Lower leg skin (tissue), 4 donors: ENCODE measurements at regions not wholly inside any gene's neighbourhood (a gene's known extent, or its start where the extent isn't known, plus 50 kb on each side); places are given as distances from the start of the nearest gene placed in this dataset.

Source experiments
- DNase-seq, 2 donors: peaks; one replicate each; pipeline ENCODE4 v3.0.0-alpha.2; 2019; ENCODE audit warnings: low spot score in 2 of 2
- H3K4me3 ChIP-seq: fragments of 200-600 bp; sonication (generic); 2 replicates; pipeline ENCODE4 v1.5.1; 2017; ENCODE audit warnings: mild to moderate bottlenecking, low read depth; ENCODE audit not compliant: poor library complexity, severe bottlenecking
- CTCF ChIP-seq, 3 donors: fragments of 450-650 bp; IDR thresholded peaks; one replicate each; pipeline ENCODE4 v1.5.1; 2016; ENCODE audit warnings: antibody characterized with exemption in 3 of 3, mild to moderate bottlenecking in 3 of 3, moderate library complexity in 2 of 3
- POLR2A ChIP-seq, 2 donors: fragments of 450-650 bp; IDR thresholded peaks; one replicate each; pipeline ENCODE4 v1.6.1; 2016 to 2017; ENCODE audit warnings: antibody characterized with exemption in 2 of 2, mild to moderate bottlenecking in 1 of 2, moderate library complexity in 1 of 2
- WGBS, 2 donors: methylation state at CpG; one replicate each; pipeline ENCODE4 v1.1.5; 2018; 5-methylcytosine and 5-hydroxymethylcytosine counted together
- intact Hi-C: fragments of 100-400 bp; cut with DNase I; formaldehyde crosslinking; loops from one replicate; pipeline ENCODE4 v1.15.0; 2023; ENCODE audit warnings: low total_unique reads

DNA sequence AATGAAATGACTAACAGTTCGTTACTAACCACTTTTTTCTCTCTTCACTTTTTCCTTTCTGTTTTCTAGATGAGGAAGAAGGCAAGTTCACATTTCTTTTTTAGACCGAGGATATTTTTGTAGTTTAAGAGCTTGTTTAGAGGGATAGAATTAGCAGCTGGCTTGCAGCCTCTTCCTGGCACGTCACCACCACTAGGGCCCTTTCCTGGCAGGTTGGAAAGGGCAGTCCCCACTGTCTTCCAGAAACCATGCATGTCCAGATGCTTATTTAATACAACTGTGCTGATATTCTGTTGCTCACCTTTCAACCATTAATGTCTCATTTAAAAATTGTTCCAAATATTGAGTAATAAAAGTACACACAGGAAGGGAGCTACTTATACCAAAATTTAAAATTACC is 209.5 kb upstream of the PACRGL start:
- no peak for DNase-seq
- intact Hi-C loops: no loop called here
- TF ChIP-seq CTCF (IDR thresholded peaks at IDR 0.05) (no peak), POLR2A (IDR thresholded peaks at IDR 0.05) (no peak)
- WGBS, 2 donors: 40 to 58% methylated on average over 3 of the region's 3 CpGs
- H3K4me3 ChIP-seq: no peak overlapping the region

GRCh38 chr4:20493761-20494353 is 206.4 kb upstream of the PACRGL start:
- TF ChIP-seq POLR2A (IDR thresholded peaks at IDR 0.05): no peak
- no peak for TF ChIP-seq CTCF (IDR thresholded peaks at IDR 0.05)
- WGBS, 2 donors: 90 to 95% methylated on average over 1 of the region's 1 CpG
- intact Hi-C loops: no loop called here
- no peak overlapping the region for H3K4me3 ChIP-seq
- DNase-seq: no peak

- intact Hi-C loops: no loop called here
- 80 to 82% methylated on average over 1 of the region's 1 CpG for WGBS, 2 donors
- no peak overlapping the region for H3K4me3 ChIP-seq
- no peak for DNase-seq
- no peak for TF ChIP-seq POLR2A (IDR thresholded peaks at IDR 0.05)
- no peak for TF ChIP-seq CTCF (IDR thresholded peaks at IDR 0.05)
Measured at GRCh38 chr4:20496068-20496467, 204.2 kb upstream of the PACRGL start.

DNA sequence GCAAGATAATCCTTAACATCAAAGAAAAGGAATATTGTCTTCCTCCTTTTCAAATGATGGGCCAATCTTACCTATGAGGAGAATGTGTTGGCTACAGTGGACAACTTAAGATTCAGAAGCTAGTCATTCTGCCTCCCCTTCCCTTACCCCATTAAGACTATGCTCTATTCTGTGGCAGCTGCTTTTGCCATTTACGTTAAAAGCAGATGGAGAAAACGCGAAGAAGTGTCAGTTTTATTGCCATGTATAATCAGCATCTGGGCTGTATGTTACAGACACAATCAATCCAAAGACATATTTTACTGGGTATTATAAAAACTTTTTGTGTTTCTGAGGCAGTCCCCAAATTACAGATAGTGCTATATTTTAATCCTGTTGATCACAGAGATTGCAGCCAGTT is 196.1 kb upstream of the PACRGL start:
- TF ChIP-seq CTCF (IDR thresholded peaks at IDR 0.05): no peak
- no peak for TF ChIP-seq POLR2A (IDR thresholded peaks at IDR 0.05)
- no peak overlapping the region for H3K4me3 ChIP-seq
- intact Hi-C loops: no loop called here
- WGBS, 2 donors: 47 to 55% methylated on average over 3 of the region's 3 CpGs
- no peak for DNase-seq

- intact Hi-C loops: no loop called here
- DNase-seq: no peak
- no peak overlapping the region for H3K4me3 ChIP-seq
- WGBS, 2 donors: 45 to 62% methylated on average over 1 of the region's 1 CpG
- TF ChIP-seq CTCF (IDR thresholded peaks at IDR 0.05) (no peak), POLR2A (IDR thresholded peaks at IDR 0.05) (no peak)
Measured at GRCh38 chr4:20505927-20506326, 194.3 kb upstream of the PACRGL start.

- no peak overlapping the region for H3K4me3 ChIP-seq
- no peak for DNase-seq
- intact Hi-C loops: no loop called here
- TF ChIP-seq POLR2A (IDR thresholded peaks at IDR 0.05) (no peak), CTCF (IDR thresholded peaks at IDR 0.05) (no peak)
- WGBS, 2 donors: 53 to 73% methylated on average over 2 of the region's 2 CpGs
Measured at GRCh38 chr4:20506827-20507226, 193.4 kb upstream of the PACRGL start.
